Retinal pigment epithelial cell (primary cell): ENCODE measurements at regions not wholly inside any gene's neighbourhood (a gene's known extent, or its start where the extent isn't known, plus 50 kb on each side); places are given as distances from the start of the nearest gene placed in this dataset.

Source experiments
- DNase-seq: peaks from one replicate; pipeline ENCODE4 v3.0.0-alpha.2; 2010; ENCODE audit warnings: low read depth
- H3K4me3 ChIP-seq: 2 replicates; pipeline ENCODE4 v1.5.1; 2011; ENCODE audit warnings: mild to moderate bottlenecking, low read length, control low read depth, moderate library complexity
- CTCF ChIP-seq: conservative IDR thresholded peaks from 2 replicates; pipeline ENCODE4 v1.5.1; 2011; ENCODE audit warnings: low read depth, low read length, control low read depth, inconsistent platforms

- TF ChIP-seq CTCF = no peak
- DNase-seq = no peak
- no peak overlapping the region for H3K4me3 ChIP-seq
Measured at GRCh38 chr14:37851054-37851453, 255.6 kb downstream of the TTC6 start.

DNA sequence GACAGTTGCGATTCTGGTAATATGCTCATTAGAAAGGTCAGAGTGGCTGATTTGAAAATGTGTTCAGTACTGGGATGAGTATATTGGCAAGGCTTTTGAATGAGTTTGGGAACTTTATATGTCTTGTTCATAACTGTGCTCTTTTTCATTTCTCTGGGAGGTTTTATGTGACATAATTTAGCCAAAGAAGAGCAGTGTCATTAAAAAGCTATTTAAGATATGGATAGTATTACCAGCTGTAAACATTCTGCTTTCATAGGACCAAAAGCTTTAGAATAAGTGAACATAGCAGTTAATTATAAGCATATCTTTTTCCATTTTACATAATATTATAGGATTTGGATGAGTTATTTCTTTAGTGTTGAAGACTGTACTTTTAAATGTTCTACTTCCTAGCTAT is 260.4 kb downstream of the TTC6 start:
- no peak for DNase-seq
- TF ChIP-seq CTCF = no peak

DNA sequence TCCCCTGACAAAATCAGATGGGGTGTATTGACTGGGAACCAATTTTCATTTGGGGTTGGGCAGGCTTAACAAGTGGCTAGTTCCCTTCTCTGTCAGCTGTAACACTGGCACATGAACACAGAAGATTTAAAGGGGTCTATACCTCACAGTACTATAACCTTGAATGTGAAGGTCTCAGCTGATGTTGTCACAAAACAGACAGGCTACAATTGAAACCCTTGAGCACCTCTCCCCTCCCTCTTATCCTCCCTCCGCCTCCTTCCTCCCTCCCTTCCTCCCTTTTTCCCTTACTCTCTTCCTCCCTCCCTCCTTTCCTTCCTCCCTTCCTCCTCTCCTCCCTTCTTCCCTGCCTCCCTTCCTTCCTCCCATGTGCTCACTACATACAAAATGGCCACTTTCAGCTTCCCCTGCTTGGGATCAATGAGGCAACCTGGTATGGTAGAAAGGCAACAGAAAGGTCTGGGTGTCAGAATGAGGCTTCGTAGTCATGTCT is 262.4 kb downstream of the TTC6 start:
- H3K4me3 ChIP-seq = no peak overlapping the region
- TF ChIP-seq CTCF = no peak
- DNase-seq = no peak

More for the DNA sequence above, 260.4 kb downstream of the TTC6 start:
- H3K4me3 ChIP-seq = no peak overlapping the region

- H3K4me3 ChIP-seq = no peak overlapping the region
- DNase-seq = no peak
- no peak for TF ChIP-seq CTCF
Measured at GRCh38 chr14:37858733-37859132, 263.3 kb downstream of the TTC6 start.

GRCh38 chr14:37859177-37859576 is 263.7 kb downstream of the TTC6 start:
- H3K4me3 ChIP-seq = no peak overlapping the region
- no peak for DNase-seq
- TF ChIP-seq CTCF = no peak

DNA sequence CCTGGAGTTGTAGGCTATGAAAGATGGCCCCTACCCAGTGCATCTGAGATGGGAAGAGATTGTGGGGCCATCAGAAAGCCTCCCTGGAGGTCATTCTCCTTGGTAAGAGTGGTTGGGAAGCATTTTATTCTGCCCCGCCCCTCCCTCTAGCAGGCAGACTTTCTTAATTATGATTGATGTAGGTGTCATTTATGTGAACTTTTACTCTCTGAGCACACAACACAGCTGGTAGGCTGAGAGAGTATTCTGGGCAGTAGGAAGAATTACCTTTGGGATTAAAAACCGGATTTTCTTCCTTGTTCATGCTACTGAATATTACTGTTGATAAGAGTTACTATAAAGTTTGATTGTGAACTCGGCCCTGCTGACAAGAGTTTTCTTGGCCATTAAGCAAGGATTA is 266.8 kb downstream of the TTC6 start:
- no peak for DNase-seq
- H3K4me3 ChIP-seq = no peak overlapping the region
- TF ChIP-seq CTCF = no peak

GRCh38 chr14:37864128-37864527 is 268.7 kb downstream of the TTC6 start:
- TF ChIP-seq CTCF = no peak
- H3K4me3 ChIP-seq = no peak overlapping the region
- no peak for DNase-seq
